Kidney (tissue), 13 donors: ENCODE measurements at regions not wholly inside any gene's neighbourhood (a gene's known extent, or its start where the extent isn't known, plus 50 kb on each side); places are given as distances from the start of the nearest gene placed in this dataset.

Experiments used
- DNase-seq, 5 donors: peaks; one replicate each; pipeline ENCODE4 v3.0.0-alpha.2; 2013 to 2020
- FAIRE-seq: peaks from 2 replicates; lab custom pipeline; 2012; peaks lifted over from hg19 to GRCh38; lab: Jason Lieb, UNC
- H3K27ac ChIP-seq, 2 donors: one replicate each; pipeline ENCODE4 v1.7.0; 2013; ENCODE audit warnings: low read depth in 2 of 2, low read length in 2 of 2, inconsistent platforms in 1 of 2
- H3K27me3 ChIP-seq: one replicate; pipeline ENCODE4 v1.7.1; 2013; ENCODE audit warnings: low read length, inconsistent platforms; ENCODE audit not compliant: control insufficient read depth, insufficient read depth
- H3K36me3 ChIP-seq, 3 donors: one replicate each; pipeline versions ENCODE4 v1.7.0 to v1.7.1; 2013; ENCODE audit warnings: low read length in 3 of 3, control low read depth in 1 of 3, inconsistent platforms in 1 of 3; ENCODE audit not compliant: insufficient read depth in 3 of 3, control insufficient read depth in 2 of 3
- H3K4me1 ChIP-seq, 3 donors: one replicate each; pipeline versions ENCODE4 v1.7.0 to v1.7.1; 2013; ENCODE audit warnings: low read length in 3 of 3, inconsistent platforms in 1 of 3, low read depth in 1 of 3; ENCODE audit not compliant: control insufficient read depth in 2 of 3, insufficient read depth in 2 of 3
- H3K4me3 ChIP-seq, 3 donors: one replicate each; pipeline versions ENCODE4 v1.7.0 to v1.8.1; 2013; ENCODE audit warnings: low read length in 3 of 3, control low read depth in 1 of 3, inconsistent platforms in 1 of 3
- H3K9ac ChIP-seq, 3 donors: one replicate each; pipeline versions ENCODE4 v1.7.0 to v1.7.1; 2013; ENCODE audit warnings: low read length in 3 of 3, control low read depth in 1 of 3, inconsistent platforms in 1 of 3
- H3K9me3 ChIP-seq, 3 donors: one replicate each; pipeline versions ENCODE4 v1.7.0 to v1.7.1; 2013; ENCODE audit warnings: low read length in 3 of 3, control low read depth in 1 of 3, inconsistent platforms in 1 of 3; ENCODE audit not compliant: control insufficient read depth in 2 of 3, insufficient read depth in 1 of 3
- intact Hi-C: fragments of 100-400 bp; cut with DNase I; formaldehyde crosslinking; loops from one replicate; pipeline ENCODE4 v1.11.1; 2022
- TF ChIP-seq, protein P1 (sequence below): IDR thresholded peaks from 3 replicates; pipeline ENCODE4 v1.5.1; 2012; ENCODE audit warnings: mild to moderate bottlenecking, moderate library complexity, borderline replicate concordance; ENCODE audit not compliant: insufficient read depth; ENCODE audit errors: extremely low read depth
- donor health status: control.
- donor health status: control.
- donor health status: control.
- donor health status: control.
- donor health status: control.
- donor health status: DM: yes; HTN: yes; CAD: no.
- donor health status: Normal renal cell carcinoma (clear cell type).

DNA sequence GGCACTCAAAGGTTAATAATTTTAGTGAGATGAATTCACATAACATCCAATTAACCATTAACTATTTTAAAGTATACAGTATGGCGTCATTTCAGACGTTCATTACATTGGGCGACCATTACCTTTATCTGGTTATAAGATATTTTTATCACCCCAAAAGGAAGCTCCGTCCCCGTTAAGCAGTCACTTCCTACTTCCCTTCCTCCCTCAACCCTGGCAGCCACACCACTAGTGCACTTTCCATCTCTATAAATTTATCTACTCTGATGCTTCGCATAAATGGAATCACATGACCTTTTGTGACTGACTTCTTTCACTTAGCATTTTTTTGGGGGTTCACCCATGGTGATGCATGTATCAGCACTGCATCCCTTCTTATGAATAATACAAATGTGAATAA, 168.3 kb upstream of the PUM3 start:
- Histone ChIP-seq H3K36me3 (no peaks in the 10 kb centered on the region), H3K9ac (no peak overlapping the region), H3K4me3 (no peak overlapping the region), H3K4me1 (no peaks in the 10 kb centered on the region), H3K9me3 (no peaks in the 10 kb centered on the region), H3K27ac (no peak overlapping the region), H3K27me3 (no peaks in the 10 kb centered on the region)
- FAIRE-seq (no peak), DNase-seq (no peak)
- intact Hi-C loops = no loop called here
- TF ChIP-seq, protein P1, sequence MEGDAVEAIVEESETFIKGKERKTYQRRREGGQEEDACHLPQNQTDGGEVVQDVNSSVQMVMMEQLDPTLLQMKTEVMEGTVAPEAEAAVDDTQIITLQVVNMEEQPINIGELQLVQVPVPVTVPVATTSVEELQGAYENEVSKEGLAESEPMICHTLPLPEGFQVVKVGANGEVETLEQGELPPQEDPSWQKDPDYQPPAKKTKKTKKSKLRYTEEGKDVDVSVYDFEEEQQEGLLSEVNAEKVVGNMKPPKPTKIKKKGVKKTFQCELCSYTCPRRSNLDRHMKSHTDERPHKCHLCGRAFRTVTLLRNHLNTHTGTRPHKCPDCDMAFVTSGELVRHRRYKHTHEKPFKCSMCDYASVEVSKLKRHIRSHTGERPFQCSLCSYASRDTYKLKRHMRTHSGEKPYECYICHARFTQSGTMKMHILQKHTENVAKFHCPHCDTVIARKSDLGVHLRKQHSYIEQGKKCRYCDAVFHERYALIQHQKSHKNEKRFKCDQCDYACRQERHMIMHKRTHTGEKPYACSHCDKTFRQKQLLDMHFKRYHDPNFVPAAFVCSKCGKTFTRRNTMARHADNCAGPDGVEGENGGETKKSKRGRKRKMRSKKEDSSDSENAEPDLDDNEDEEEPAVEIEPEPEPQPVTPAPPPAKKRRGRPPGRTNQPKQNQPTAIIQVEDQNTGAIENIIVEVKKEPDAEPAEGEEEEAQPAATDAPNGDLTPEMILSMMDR = no peak

DNA sequence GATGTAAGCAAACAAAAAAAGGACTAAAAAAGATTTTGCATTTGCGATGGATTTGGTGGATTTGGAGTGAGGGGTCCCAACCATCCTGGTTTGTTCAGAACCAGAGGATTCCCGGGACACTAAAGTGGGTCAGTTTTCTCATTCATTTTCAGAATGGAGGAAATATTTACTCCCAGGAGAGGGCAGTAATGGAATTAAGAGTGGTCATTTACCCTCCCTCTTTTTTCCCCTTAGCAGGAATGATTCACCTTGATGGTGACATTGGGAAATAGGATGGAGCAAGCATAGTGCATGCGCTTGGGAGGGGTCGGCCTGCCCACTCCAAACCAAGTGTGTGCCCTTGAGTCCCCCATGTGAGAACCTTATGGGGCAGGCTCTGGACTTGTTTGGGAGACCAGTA, 164.2 kb upstream of the PUM3 start:
- Histone ChIP-seq H3K27me3 (no peaks in the 10 kb centered on the region), H3K36me3 (no peaks in the 10 kb centered on the region), H3K4me1 (no peaks in the 10 kb centered on the region), H3K9ac (no peak overlapping the region), H3K9me3 (no peaks in the 10 kb centered on the region), H3K4me3 (no peak overlapping the region), H3K27ac (no peak overlapping the region)
- intact Hi-C loops = no loop called here
- DNase-seq = no peak
- no peak for FAIRE-seq
- TF ChIP-seq, protein P1 = no peak

DNA sequence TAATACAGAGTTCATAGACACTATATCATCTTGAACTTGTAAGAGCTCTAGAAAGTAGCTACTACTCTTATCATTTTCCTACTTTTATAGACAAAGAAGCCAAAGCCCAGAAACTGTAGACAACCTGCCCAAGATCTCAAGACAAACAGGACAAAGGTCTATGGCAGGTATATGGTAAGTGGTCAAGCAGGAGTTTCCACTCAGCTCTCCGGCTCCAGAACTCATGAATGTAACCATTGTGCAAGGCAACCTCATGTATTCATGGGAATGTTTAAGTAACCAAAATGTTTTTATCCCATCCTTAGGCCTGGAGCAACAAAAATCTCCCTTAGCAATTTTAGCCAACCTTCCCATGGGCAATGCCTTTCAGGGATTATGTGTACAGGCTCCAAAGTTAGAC, 163.4 kb upstream of the PUM3 start:
- Histone ChIP-seq H3K27ac (no peak overlapping the region), H3K36me3 (no peaks in the 10 kb centered on the region), H3K9ac (no peak overlapping the region), H3K4me3 (no peak overlapping the region), H3K9me3 (no peaks in the 10 kb centered on the region), H3K27me3 (no peaks in the 10 kb centered on the region), H3K4me1 (no peaks in the 10 kb centered on the region)
- intact Hi-C loops = no loop called here
- DNase-seq (no peak), FAIRE-seq (no peak)
- TF ChIP-seq, protein P1 = no peak

DNA sequence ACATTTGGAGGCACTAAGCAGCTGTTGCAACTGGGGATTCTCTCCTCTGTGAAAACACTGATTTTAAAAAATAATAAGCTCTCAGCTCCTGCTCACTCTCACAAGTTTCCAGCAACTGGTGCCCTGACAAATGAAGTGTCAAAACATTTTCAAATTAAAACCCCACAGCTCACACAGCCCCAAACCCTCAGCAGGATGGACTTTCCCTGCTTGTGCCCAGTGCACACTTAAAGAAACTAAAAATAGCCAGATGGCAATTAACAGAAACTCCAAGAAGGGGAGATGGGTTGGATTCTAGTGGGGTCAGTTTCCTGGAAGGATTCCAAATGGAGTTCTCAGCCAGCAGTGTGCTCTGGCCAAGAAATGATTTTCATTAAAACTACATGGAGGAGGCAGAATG, 163.0 kb upstream of the PUM3 start:
- intact Hi-C loops = no loop called here
- TF ChIP-seq, protein P1 = no peak

More for the DNA sequence above, 163.0 kb upstream of the PUM3 start:
- H3K9me3 ChIP-seq = no peaks in the 10 kb centered on the region
- no peaks in the 10 kb centered on the region for H3K36me3 ChIP-seq
- H3K4me3 ChIP-seq = no peak overlapping the region
- DNase-seq = peak in 2 of 5 donors; percentile 17 to 27
- no peaks in the 10 kb centered on the region for H3K4me1 ChIP-seq
- FAIRE-seq = no peak
- H3K9ac ChIP-seq = no peak overlapping the region
- no peaks in the 10 kb centered on the region for H3K27me3 ChIP-seq
- H3K27ac ChIP-seq = no peak overlapping the region
